Epithelial cell of esophagus (primary cell): ENCODE measurements at regions not wholly inside any gene's neighbourhood (a gene's known extent, or its start where the extent isn't known, plus 50 kb on each side); places are given as distances from the start of the nearest gene placed in this dataset.

Experiments used
- DNase-seq: peaks from one replicate; pipeline ENCODE4 v3.0.0; 2010; ENCODE audit warnings: low read depth
- H3K4me3 ChIP-seq: 2 replicates; pipeline ENCODE4 v1.5.1; 2011; ENCODE audit warnings: mild to moderate bottlenecking, low read length, control low read depth
- TF ChIP-seq, protein P1 (sequence below): IDR thresholded peaks from 2 replicates; pipeline ENCODE4 v1.5.1; 2011; ENCODE audit warnings: low read depth, mild to moderate bottlenecking, low read length, control low read depth, inconsistent platforms; ENCODE audit not compliant: insufficient read depth; ENCODE audit errors: missing control alignments

DNA sequence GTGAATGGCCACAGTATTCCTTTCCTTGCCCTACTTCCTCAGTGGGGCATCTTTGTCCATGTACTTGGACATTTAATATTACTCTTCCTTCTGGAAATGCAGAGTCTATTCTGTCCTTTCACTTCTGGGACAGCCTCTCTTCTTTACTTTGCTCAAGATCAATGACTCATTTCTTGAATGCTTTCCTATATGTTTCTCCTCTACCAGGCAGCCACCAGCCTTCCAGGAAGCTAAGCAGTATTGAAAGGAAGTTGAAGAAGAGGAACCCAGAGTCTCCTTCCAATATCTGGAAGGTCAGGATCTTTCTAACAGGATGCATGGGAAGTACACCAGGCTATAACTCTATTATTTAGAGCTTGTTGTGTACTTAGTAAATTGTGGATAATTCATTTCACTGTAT lies 182.8 kb downstream of the CD47 start:
- H3K4me3 ChIP-seq = no peak overlapping the region
- DNase-seq = peak; percentile 14
- TF ChIP-seq, protein P1, sequence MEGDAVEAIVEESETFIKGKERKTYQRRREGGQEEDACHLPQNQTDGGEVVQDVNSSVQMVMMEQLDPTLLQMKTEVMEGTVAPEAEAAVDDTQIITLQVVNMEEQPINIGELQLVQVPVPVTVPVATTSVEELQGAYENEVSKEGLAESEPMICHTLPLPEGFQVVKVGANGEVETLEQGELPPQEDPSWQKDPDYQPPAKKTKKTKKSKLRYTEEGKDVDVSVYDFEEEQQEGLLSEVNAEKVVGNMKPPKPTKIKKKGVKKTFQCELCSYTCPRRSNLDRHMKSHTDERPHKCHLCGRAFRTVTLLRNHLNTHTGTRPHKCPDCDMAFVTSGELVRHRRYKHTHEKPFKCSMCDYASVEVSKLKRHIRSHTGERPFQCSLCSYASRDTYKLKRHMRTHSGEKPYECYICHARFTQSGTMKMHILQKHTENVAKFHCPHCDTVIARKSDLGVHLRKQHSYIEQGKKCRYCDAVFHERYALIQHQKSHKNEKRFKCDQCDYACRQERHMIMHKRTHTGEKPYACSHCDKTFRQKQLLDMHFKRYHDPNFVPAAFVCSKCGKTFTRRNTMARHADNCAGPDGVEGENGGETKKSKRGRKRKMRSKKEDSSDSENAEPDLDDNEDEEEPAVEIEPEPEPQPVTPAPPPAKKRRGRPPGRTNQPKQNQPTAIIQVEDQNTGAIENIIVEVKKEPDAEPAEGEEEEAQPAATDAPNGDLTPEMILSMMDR = no peak

DNA sequence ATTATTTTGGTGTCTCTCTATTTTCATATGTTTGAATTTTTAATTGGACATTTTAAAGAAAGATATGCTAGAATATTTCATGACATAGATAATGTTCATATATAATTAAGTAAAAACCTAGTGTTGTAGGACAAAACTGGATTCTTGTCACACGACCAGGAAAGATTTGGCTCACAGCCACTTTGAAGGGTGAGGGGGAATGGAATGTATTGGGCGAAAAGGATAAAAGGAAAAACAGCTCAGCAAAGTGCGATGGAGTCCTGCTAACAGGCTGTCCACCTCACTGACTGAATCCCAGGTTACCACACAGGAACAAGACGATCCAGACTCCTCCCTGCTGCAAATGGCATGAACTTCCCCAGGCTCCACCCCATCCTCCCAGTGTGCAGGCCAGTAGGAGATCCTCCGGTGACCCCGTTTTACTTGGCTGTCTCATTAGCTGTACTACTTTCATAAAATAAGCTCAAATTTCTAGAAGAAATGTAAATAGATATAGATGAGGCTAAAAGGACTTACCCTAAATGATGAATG lies 186.2 kb downstream of the CD47 start:
- DNase-seq = peak; percentile 24
- no peak overlapping the region for H3K4me3 ChIP-seq
- TF ChIP-seq, protein P1 = no peak

DNA sequence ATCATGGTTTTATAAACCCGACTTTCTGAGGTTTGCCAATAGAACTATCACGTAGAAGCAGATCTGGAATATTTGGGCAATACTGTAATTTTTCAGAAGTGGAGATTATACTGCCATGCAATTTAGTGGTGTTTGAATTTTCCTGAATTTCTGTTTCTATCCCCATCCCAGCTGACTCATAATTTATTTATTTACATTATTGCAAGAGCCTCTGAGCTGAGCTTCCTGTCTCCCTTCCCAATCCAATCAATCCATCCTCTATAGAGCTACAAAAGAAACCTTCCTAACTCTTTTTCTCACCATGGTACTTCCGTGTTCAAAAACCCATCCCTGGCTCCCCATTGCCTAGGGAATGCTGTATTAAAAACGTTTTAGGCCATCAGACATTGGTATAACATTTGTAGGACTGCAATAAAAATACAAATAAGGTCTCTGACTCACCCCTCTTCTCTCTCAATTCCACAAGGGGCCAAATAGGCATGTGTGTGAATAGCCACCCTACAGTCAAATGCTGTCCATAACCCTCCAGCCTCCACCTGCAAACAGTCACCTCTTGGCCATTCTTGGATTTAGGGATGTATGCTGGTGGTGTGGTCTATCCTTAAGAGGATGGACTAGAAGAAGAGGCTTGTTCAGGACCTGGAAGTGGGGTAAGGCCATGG lies 190.7 kb downstream of the CD47 start:
- no peak for DNase-seq
- TF ChIP-seq, protein P1 = no peak
- no peak overlapping the region for H3K4me3 ChIP-seq

DNA sequence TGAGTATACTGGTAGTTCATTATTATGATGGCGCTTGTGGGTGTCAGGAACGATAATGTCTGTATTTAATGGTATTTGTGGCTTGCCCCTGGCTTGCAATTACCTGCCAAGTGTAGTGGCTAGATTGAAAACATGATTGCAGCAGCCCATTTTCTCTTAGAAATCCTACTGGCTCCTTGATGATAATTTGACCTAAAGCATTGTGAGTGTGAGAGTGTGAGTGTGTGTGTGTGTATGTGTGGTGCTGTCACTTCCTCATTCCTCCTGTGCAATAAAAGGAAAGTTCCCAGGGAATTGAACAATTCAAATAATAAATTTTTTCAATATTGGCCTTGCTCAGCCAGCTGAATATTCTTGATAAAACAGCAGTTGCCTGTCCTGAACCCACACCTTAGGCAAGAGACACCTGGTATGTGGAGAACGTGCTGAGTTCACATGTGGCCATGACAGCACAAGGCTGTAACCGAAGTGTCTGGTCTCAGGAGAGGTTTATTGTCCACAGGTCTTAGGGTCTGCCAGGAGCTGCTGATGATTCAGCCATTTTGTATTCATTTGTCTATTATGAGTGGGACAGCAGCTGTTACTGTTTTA lies 193.3 kb downstream of the CD47 start:
- DNase-seq = no peak
- H3K4me3 ChIP-seq = no peak overlapping the region
- TF ChIP-seq, protein P1 = no peak

DNA sequence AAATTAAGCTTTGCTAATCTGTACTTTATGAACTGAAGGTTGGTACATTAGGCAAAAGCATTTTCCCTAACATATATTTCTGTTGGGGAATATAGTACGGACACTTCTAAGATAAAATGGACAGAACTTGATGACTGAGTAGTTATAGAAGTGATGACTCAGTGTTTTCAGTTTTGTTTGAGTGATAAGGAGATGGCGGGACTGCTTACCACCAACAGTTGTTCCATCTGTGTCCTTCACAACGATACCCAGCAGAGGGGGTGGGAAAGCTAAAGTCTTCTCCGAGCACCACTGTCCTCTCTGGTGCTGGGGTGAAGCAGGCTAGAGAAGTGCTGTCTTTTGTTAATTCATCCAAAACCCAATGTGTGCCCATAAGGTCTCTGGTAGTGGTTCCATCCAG lies 195.8 kb downstream of the CD47 start:
- no peak for DNase-seq
- H3K4me3 ChIP-seq = no peak overlapping the region
- TF ChIP-seq, protein P1 = no peak

DNA sequence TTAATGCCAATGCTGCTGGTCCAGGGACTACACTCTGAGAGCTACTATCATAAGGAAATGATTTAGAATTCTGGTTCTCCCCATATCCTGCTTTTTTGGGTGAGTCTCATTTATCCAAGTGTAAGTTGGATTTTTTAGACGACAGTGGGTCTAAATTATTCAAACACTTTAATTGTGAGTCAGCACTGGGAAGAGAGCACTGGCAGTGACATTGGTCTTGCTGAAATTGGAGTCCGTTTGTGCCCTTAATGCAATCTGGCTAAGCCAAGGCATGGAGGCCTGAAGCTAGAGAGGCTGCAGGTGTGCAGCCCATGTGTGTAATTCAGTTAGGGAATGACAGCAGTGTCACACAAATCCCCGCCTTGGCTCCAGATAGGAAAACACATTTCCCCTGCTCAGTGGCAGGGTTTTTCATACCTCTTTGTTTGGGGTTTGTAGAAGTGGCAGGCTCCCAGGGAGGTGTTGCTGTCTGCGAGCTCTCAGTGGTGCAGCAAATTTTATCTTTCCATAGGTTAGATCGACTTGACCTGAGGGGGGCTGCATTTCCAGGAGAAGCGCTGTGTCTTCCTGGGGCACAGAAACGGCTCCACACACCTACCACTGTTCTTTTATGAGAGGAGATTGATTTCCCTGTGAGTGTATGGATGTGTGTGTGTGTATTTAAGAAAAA lies 197.7 kb downstream of the CD47 start:
- TF ChIP-seq, protein P1 = no peak
- DNase-seq = no peak
- no peak overlapping the region for H3K4me3 ChIP-seq
